Upper lobe of left lung (tissue), 6 donors: ENCODE measurements at regions not wholly inside any gene's neighbourhood (a gene's known extent, or its start where the extent isn't known, plus 50 kb on each side); places are given as distances from the start of the nearest gene placed in this dataset.

Source experiments
- ATAC-seq, 2 donors: fragments of 200-7000 bp; cut with Tn5 transposase; one replicate each; pipeline ENCODE4 v1.9.1; 2022; ENCODE audit warnings: mild to moderate bottlenecking in 2 of 2, moderate library complexity in 2 of 2; ENCODE audit not compliant: low FRiP score in 2 of 2
- DNase-seq, 2 donors: peaks; one replicate each; pipeline ENCODE4 v3.0.0-alpha.2; 2019 to 2020
- H3K27ac ChIP-seq, 4 donors: fragments of 200-600 bp; sonication (generic); one replicate each; pipeline ENCODE4 v1.5.1; 2016 to 2019
- H3K27me3 ChIP-seq, 4 donors: fragments of 200-600 bp; sonication (generic); one replicate each; pipeline ENCODE4 v1.5.1; 2017 to 2019
- H3K36me3 ChIP-seq, 4 donors: fragments of 200-600 bp; sonication (generic); one replicate each; pipeline ENCODE4 v1.5.1; 2016 to 2019
- H3K4me1 ChIP-seq, 4 donors: fragments of 200-600 bp; sonication (generic); one replicate each; pipeline ENCODE4 v1.5.1; 2018 to 2019
- H3K4me3 ChIP-seq, 4 donors: fragments of 200-600 bp; sonication (generic); one replicate each; pipeline ENCODE4 v1.5.1; 2017 to 2019; ENCODE audit warnings: mild to moderate bottlenecking in 2 of 4, moderate library complexity in 1 of 4
- H3K9me3 ChIP-seq, 4 donors: fragments of 200-600 bp; sonication (generic); one replicate each; pipeline ENCODE4 v1.5.1; 2018 to 2019
- EP300 ChIP-seq, 4 donors: sonication (generic); formaldehyde crosslinking; IDR thresholded peaks; one replicate each; pipeline ENCODE4 v1.5.1; 2017; ENCODE audit warnings: antibody characterized with exemption in 4 of 4, control low read depth in 2 of 4
- POLR2A ChIP-seq, 4 donors: fragments of 450-650 bp; IDR thresholded peaks; one replicate each; pipeline ENCODE4 v1.5.1; 2016 to 2017; ENCODE audit warnings: antibody characterized with exemption in 4 of 4, mild to moderate bottlenecking in 2 of 4
- POLR2AphosphoS5 ChIP-seq, 2 donors: sonication (generic); formaldehyde crosslinking; IDR thresholded peaks; one replicate each; pipeline ENCODE4 v1.5.1; 2017; ENCODE audit warnings: antibody characterized with exemption in 2 of 2
- WGBS, 2 donors: methylation state at CpG; one replicate each; pipeline ENCODE4 v1.1.5; 2017 to 2018; 5-methylcytosine and 5-hydroxymethylcytosine counted together
- TF ChIP-seq, protein P1 (sequence below), 6 experiments: fragments of 450-650 bp in 4 of 6; fragments of 200-600 bp in 2 of 6; sonication (generic) in 2 of 6; IDR thresholded peaks; one replicate each; pipeline ENCODE4 v1.5.1; 2016 to 2019; ENCODE audit warnings: antibody characterized with exemption in 6 of 6
- donor health status: DM: no; HTN: no; CAD: no; lungs with moderate emphysema.
- donor health status: DM: no; HTN: yes; CAD: no; lungs with severe emphysema.

DNA sequence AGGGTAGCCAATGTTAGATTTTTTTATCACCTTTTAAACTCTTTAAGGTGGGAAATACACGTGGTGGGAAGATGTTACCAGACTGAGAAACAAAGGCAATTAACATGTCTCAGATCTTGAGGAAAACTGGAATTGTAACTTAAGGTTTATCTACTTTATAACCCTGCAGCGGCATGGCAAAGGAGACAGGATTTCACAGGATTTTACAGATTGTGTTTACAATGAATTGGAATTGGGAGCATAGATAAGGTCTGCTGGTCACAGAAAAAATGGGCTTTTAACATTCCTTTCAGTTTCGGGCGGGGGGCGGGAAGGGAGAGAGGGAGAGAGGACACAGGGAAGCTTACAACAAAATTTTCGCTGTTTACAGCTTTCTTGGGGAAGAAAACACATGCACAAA is 467.5 kb upstream of the CT83 start:
- H3K27me3 ChIP-seq: no peaks in the 10 kb centered on the region
- ATAC-seq (no peak), DNase-seq (no peak)
- H3K36me3 ChIP-seq: no peaks in the 10 kb centered on the region
- H3K4me1 ChIP-seq: no peaks in the 10 kb centered on the region
- no peak overlapping the region for H3K27ac ChIP-seq
- TF ChIP-seq, protein P1, sequence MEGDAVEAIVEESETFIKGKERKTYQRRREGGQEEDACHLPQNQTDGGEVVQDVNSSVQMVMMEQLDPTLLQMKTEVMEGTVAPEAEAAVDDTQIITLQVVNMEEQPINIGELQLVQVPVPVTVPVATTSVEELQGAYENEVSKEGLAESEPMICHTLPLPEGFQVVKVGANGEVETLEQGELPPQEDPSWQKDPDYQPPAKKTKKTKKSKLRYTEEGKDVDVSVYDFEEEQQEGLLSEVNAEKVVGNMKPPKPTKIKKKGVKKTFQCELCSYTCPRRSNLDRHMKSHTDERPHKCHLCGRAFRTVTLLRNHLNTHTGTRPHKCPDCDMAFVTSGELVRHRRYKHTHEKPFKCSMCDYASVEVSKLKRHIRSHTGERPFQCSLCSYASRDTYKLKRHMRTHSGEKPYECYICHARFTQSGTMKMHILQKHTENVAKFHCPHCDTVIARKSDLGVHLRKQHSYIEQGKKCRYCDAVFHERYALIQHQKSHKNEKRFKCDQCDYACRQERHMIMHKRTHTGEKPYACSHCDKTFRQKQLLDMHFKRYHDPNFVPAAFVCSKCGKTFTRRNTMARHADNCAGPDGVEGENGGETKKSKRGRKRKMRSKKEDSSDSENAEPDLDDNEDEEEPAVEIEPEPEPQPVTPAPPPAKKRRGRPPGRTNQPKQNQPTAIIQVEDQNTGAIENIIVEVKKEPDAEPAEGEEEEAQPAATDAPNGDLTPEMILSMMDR (IDR thresholded peaks at IDR 0.05): no peak
- TF ChIP-seq EP300 (IDR thresholded peaks at IDR 0.05) (no peak), POLR2AphosphoS5 (IDR thresholded peaks at IDR 0.05) (no peak), POLR2A (IDR thresholded peaks at IDR 0.05) (no peak)
- no peak overlapping the region for H3K4me3 ChIP-seq
- WGBS, 2 donors: 21 to 32% methylated on average over 3 to 6 of the region's 6 CpGs
- H3K9me3 ChIP-seq: peaks cover 0 to 4% (median 0%) of the 10 kb centered on the region in 4 donors

DNA sequence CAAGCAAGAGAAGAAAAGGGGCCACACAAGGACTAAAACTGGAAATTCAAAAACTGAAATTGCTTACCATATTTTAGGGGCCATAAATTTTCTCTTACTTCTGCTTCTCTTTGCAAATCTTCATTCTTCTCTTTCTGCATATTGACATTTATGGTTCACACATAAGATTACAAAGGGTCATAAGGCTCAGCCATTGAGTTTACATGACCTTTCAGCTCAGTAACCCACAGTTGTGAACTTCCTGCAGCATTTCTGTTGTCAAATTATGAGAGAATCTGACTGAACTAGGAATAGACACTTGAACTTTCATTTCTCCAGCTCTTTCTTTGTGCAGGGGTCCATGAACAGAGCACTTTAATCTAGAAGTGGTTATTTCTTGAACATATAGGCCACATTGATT is 434.8 kb upstream of the CT83 start:
- Histone ChIP-seq H3K27me3 (no peaks in the 10 kb centered on the region), H3K4me3 (no peak overlapping the region), H3K36me3 (no peaks in the 10 kb centered on the region), H3K9me3 (peaks cover 0 to 7% (median under 1%) of the 10 kb centered on the region in 4 donors), H3K4me1 (no peaks in the 10 kb centered on the region), H3K27ac (no peak overlapping the region)
- TF ChIP-seq POLR2AphosphoS5 (IDR thresholded peaks at IDR 0.05): no peak
- TF ChIP-seq, protein P1 (IDR thresholded peaks at IDR 0.05): no peak
- no peak for TF ChIP-seq EP300 (IDR thresholded peaks at IDR 0.05)
- TF ChIP-seq POLR2A (IDR thresholded peaks at IDR 0.05): no peak
- DNase-seq: no peak
- no peak for ATAC-seq

DNA sequence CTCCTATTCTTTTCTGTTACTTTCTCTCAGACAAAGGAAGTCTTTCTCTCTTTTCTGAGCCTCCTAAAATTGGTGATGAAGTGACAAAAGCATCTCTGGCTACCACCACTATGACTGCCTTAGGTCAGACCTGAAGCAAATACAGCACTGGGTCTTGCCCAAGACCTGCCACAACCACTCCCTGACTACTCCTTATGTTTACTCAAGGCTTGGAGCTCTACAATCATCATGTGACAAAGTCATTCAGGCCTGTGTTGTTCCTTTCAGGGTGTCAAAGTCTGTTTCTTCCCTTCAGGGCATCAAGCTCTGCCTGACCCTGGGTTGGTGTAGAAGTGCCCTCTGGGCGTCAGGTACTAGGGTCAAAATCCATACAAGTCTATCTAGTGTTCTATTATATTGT is 419.2 kb upstream of the CT83 start:
- no peak for TF ChIP-seq EP300 (IDR thresholded peaks at IDR 0.05)
- no peak for TF ChIP-seq POLR2AphosphoS5 (IDR thresholded peaks at IDR 0.05)
- TF ChIP-seq, protein P1 (IDR thresholded peaks at IDR 0.05): no peak
- TF ChIP-seq POLR2A (IDR thresholded peaks at IDR 0.05): no peak
- no peak for DNase-seq
- 62 to 100% methylated on average over 1 of the region's 1 CpG for WGBS, 2 donors
- Histone ChIP-seq H3K27me3 (no peaks in the 10 kb centered on the region), H3K9me3 (no peaks in the 10 kb centered on the region), H3K4me3 (no peak overlapping the region), H3K4me1 (no peaks in the 10 kb centered on the region), H3K36me3 (no peaks in the 10 kb centered on the region), H3K27ac (no peak overlapping the region)
- no peak for ATAC-seq

DNA sequence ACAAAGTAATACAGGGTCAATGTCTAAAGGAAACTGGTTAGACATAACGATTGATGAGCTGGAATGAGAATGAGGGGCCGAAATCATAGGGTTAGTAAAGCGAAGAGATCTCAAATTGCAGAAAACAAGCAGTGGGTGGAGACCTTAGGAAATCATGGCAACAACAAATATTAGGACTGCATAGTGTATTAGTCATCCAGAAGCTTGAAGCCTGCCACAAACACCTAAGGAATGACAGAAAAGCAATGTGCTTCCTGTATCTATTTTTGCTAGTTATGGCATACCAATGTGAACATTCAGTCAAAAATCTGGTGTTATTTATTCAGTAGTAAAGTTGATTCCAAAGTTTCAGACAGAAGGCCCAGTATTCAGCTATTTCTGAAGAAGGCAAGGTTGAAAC is 410.9 kb upstream of the CT83 start:
- ATAC-seq (no peak), DNase-seq (no peak)
- 46 to 71% methylated on average over 3 of the region's 3 CpGs for WGBS, 2 donors
- no peaks in the 10 kb centered on the region for H3K4me1 ChIP-seq
- no peak overlapping the region for H3K4me3 ChIP-seq
- TF ChIP-seq EP300 (IDR thresholded peaks at IDR 0.05) (no peak), POLR2AphosphoS5 (IDR thresholded peaks at IDR 0.05) (no peak), POLR2A (IDR thresholded peaks at IDR 0.05) (no peak)
- TF ChIP-seq, protein P1 (IDR thresholded peaks at IDR 0.05): no peak
- H3K27me3 ChIP-seq: no peaks in the 10 kb centered on the region
- H3K9me3 ChIP-seq: no peaks in the 10 kb centered on the region
- no peaks in the 10 kb centered on the region for H3K36me3 ChIP-seq
- no peak overlapping the region for H3K27ac ChIP-seq

DNA sequence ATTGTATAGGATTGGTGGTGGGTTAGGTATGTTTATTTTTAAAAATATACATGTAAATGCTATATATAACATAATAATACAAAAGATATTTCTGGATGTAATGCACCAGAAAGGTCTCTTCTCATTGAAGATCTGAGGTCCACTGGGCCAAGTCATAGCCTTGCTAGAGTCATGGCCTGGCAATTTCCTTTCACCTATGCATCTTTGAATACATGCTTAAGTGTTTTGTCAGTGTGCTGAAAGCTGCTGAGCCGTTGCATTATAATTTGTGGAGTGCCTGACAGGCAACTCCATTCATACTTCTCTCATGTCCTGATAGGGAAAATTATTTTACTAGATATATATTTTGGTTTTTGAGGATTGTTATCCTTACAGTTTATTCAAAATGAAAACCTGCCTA is 410.2 kb upstream of the CT83 start:
- Histone ChIP-seq H3K27me3 (no peaks in the 10 kb centered on the region), H3K4me3 (no peak overlapping the region), H3K4me1 (no peaks in the 10 kb centered on the region), H3K27ac (no peak overlapping the region), H3K9me3 (no peaks in the 10 kb centered on the region), H3K36me3 (no peaks in the 10 kb centered on the region)
- 73 to 100% methylated on average over 1 of the region's 1 CpG for WGBS, 2 donors
- ATAC-seq (no peak), DNase-seq (no peak)
- no peak for TF ChIP-seq EP300 (IDR thresholded peaks at IDR 0.05)
- no peak for TF ChIP-seq POLR2AphosphoS5 (IDR thresholded peaks at IDR 0.05)
- TF ChIP-seq, protein P1 (IDR thresholded peaks at IDR 0.05): no peak
- TF ChIP-seq POLR2A (IDR thresholded peaks at IDR 0.05): no peak
